SKM-1 (cell line): ENCODE measurements at regions not wholly inside any gene's neighbourhood (a gene's known extent, or its start where the extent isn't known, plus 50 kb on each side); places are given as distances from the start of the nearest gene placed in this dataset.

Source experiments
- DNase-seq: peaks from one replicate; lab custom pipeline; 2025; ENCODE audit not compliant: unreplicated experiment; lab: John Stamatoyannopoulos, UW

DNA sequence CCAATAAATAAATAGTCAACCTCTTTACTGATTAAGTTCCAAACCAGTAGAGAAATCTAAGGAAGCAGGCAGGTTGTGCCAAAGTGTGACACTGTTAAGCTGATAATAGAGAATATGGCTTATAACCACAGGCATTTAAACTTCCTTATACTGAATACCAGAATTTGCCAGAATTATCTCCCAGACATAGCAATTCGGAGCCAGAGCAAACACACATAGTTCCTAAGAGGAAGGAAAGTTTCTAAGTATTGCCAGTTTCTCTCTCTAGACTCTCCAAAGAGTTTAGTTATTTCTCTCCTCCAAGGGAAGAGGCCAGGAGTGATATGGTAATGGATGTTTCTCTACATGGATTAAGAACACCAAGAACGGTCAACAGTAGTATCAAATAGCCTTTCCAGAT lies 191.7 kb upstream of the CPEB2 start:
- no peak for DNase-seq

DNA sequence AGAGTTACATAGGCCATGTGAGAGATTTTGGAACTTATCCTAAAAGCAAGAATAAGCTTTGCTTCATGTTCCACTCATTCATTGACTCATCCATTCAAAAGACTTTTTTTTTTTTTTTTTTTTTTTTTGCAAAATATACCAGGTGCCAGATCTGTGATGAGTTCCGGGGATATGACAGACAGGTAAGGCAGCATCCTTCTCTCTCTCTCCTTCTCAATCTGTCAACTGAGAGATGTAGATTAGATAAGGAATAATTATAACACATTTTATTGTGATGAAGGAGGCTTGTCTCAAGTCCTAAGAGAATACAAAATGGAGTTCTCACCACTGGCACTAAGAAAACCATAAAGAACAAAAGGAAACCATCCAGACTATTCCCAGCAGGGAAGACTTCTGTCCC lies 190.2 kb upstream of the CPEB2 start:
- DNase-seq = no peak

DNA sequence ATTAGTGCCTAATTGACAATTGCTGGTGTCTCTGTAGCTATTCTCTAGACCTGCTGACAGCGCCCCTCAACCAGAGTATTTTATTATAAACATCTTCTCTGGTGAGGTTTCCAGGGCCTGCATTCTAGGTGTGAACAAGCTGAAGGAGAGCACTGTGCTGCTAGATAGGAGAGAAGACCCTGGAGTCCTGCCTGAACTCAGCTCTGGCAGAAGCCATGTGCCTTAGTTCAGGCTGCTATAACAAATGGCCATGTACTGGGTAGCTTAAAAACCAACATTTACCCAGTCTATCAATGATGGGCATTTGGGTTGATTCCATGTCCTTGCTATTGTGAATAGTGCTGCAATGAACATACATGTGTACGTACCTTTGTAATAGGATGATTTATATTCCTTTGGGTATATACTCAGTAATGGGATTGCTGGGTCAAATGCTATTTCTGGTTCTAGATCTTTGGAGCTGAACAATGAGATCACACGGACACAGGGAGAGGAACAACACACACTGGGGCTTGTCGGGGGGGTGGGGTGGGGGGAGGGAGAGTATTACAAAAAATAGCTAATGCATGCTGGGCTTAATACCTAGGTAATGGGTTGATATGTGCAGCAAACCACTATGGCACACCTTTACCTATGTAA lies 185.5 kb upstream of the CPEB2 start:
- DNase-seq = no peak

DNA sequence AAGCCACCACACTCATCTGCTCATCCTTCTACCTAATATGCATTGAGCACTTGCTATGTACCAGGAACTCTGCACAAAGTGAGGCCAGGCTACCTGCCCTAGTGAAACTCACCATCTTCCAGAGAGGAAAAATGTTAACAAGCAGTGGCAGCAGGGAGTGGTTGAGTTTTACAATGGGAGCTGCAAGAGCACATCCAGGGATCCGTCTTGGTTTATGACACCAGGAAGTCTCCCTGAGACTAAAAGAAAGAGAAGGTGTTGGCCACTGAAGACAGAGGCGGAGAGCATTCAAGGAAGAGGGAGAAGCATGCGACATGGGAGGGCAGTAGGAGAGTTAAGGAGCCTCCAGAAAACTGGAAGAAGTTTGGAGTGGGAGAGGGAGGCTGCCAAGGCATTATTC lies 178.1 kb upstream of the CPEB2 start:
- no peak for DNase-seq

DNA sequence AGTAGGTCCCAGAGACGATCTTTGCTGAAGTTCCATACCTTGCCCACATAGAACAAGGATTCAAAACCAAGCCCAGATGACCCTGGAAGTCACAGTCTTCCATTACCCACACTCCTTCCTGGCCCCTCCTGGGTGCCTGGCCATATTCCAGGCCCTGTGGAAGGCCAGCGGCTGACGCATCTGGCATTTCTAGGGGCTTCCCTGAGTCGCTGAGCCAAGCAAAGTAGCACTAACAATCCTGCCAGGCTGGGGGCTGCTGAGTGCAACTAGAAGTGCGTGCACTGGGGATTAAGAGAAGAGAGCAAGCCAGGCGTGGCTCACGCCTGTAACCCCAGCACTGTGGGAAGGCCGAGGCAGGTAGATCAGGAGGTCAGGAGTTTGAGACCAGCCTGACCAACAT lies 175.2 kb upstream of the CPEB2 start:
- no peak for DNase-seq

DNA sequence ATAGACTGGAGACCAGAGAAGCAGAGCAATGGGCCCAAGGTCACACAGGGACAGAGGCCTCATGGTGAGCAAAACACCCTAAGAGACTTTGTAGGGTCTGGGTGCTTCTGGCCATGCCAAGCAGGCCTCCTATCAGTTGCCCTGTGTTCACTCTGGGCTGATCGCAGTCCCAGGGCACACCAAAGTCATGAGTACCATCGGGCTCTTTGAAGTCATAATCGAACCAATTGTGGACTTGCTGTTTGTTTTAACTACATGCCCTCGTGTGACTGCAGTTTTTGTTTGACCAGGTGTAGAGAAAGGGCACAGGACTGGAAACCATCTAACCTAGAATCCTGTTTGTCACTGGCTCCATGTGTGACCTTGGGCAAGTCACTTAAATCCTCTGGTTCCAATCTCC lies 172.5 kb upstream of the CPEB2 start:
- no peak for DNase-seq

DNA sequence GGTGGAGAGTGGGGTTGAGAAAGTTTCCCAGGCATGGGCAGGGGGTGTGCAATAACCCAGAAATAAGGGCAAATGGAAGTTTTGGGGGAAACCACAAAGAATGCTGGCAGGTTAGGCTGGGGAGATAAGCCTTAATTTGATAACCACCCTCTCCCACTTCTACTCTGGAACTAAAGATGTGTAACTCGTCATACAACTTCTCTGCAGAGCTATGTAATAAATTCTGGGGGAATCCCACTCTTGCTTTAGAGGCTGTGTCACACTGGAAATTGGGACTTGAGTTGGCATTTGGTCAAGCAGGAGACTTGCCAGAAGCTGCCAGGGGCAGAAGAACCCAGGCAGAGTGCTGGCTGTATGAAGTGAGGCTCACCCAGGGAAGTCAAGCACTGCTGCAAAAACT lies 170.9 kb upstream of the CPEB2 start:
- DNase-seq = no peak

DNA sequence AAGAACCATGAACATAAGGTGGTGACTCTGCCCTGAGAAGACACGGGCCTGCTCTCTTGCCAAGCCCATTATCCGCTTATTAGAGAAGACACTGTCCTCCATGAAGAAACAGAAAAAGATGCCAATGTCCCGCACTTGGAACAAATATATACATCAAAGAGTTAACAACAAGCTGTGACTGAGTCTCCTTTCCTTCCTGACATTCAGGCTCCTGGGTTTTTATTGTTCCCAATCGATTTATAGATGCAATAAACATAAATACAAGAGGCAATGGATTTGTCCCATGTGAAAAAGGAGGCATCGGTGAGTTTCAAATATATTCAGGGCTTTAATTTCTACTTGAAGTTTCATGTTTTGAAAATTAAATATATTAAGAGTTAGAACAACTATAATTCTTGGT lies 169.2 kb upstream of the CPEB2 start:
- DNase-seq = no peak

DNA sequence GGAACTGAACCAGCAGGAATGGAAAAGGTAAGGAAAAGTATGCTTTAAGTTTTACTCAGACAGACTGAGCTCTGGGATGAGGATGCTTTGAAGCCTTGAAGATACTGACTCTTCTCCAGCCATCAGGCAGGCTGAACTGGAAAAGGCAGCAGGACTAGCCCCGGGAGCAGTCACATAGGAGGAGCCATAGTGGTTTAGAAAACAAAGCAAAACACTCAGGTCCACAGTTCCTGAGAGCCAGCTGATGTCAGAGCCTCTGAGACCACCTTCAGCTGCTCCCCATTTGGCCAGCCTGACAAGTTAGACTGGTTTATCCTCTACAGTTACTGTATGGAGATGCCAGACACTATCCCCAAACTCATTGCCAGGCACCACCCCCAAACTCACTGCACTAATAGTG lies 167.9 kb upstream of the CPEB2 start:
- no peak for DNase-seq

DNA sequence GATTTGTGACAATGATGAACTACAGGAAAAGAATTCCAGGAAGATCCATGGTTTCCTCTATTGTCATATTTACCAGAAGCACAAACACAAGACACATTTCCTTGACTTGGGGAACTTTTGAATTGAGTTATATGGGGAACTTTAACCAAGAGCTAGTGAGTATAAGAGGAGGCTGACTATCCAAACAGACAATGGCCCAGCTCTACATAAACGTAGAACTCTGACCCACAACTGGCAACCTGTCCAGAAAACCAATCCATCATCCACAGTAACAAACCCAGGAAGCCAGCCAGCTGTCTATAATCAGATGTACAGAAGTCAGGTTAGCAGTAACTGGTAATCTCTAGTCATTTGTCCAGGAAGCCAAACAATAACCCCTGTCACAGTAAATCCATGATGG lies 167.0 kb upstream of the CPEB2 start:
- no peak for DNase-seq

DNA sequence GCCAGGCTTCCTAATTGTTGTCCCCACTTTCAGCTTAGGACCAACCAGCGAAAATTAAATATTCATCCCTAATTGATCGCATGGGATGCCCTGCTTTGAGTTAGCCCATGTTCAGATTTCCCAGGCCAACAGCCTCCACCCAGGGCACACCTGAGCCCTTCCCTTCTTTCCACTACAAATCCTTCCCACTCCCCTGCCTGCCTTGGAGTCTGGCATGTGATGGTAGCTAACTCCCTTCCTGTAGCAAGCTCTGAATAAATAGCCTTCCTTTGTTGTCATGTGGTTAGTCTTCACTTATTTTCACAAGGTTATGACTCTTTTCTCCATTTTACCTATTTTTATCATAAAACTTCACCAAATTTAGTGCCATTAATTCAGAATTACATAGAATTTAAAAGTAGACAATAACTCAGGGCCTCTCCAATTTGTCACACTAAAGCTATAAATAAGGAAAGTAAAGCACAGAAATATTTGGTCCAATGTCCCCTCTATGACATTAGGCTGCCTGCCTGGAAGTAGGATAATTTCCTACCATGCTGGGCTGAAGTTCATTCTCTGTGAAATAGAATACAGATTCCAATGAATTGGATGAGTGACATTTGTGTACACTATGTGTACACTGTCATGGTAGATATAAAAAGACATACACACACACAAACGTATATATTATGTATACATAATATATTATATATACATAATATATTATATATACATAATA lies 166.4 kb upstream of the CPEB2 start:
- no peak for DNase-seq

DNA sequence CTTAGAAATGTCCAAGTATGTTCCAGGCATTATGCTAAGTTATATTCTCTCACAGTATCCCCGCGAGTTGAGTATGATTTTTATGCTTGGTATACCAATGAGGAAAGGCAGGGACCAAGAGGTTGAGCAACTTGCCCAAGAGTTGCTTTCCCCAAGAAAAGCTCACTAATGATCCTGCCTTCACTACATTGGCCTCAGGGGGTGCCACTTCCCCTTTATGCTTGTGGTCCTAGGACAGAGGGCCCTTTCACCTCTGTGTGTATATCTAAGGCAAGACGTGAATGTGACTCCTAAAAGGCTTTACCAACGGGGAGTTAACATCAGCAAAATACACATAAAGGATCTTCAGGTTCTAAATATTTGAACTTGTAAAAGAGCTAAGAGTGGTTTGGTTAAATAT lies 164.4 kb upstream of the CPEB2 start:
- peak; percentile 13 for DNase-seq

DNA sequence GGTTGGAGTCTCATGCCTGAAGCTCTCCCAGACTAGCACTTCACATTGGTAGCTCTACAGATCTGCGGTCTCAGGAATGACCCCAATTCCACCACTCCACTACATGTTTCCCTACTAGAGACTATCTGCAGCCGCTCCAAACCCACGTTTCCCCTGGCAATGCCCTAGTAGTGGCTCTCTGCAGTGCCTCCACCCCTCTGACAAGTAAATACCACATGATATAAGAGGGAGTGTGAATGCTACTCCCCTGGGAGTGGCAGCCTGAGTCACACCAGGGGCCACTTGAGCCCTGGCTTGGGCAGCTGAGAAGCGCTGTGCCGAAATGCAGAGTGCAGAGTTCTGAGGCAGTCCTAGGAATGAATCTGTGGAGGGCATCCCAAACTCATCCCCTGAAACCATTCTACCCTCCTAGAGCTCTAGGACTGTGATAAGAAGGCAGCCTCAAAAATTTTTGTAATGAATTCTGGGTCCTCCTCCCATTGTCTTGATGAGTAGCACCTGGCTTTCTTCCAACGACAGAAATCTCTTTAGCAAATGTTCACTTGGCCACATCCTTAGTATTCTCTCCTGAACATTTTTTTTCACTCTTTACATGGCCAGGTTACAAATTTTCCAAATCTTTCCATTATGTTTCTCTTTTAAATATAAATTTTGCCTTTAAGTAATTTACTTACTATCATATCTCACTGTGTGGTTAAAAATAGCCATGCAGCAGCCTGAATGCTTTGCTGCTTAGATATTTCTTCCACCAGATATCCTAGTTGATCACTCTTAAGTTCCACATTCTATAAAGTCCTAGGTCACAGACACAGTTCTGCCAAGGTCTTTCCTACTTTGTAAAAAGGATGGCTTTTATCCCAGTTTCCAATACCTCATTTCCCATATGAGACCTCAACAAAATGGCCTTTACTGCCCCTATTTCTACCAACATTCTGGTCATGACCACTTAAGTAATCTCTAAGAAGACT lies 160.2 kb upstream of the CPEB2 start:
- no peak for DNase-seq

DNA sequence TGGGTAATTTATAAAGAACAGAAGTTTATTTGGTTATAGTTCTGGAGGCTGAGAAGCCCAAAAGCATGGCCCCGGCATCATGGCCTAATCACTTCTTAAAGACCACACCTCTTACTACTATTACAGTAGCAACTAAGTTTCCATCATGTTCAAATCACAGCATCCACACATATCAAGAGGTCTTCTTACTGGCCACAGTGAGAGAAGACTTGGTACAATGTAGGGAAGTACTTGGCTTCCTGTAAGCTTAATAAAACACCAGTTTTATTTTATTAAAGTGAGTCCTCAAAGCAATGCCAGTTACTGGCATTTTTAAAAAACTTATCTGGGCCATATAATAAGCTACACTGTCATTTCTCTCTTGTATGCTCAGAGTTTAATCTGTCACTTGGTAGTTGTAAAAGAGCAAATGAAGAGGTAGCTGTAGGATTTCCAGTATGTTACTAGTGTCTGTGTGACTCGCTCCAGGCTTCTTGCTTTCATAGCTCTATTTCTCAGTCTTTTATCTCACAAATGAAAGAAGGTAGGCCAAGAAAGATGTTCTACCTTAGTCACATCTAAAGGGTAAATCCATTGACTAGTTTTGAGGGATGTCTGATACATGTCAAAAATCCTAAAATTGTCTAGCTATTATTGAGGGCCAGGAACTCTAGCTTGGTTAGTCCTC lies 159.2 kb upstream of the CPEB2 start:
- DNase-seq = no peak

DNA sequence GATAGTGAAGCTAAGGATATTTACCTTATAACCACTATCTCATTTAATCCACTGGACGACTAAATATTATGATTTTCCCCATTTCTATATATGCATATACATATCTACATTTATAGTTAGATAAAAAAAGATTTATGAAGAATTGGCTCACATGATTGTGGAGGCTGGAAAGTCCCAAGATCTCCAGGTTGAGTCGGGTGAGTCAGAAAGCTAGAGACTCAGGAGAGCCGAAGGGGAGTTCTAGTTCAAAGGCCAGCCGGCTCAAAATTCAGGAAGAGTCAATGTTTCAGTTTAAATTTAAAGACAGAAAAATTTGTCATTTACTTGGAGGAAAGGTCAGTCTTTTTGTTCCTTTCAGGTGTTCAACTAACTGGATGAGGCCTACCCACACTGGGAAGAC lies 158.2 kb upstream of the CPEB2 start:
- no peak for DNase-seq

DNA sequence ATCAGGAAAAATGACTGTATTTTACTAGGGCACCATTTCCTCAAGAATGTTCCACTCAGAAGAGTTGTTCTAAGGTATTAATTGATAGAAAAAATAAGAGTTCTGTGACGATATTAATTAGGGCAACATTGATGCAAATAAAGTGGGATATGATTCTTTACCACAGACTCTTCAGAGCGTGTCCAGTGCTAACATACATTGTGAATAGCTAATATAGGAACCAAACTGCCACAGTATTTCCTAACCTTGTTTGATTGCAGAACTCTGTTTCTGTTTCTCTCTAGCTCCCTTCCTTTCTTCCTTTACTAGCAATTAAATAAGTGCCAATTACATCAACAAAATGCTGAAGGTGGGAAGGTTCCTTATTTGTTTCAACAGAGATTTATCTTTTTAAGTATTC lies 154.1 kb upstream of the CPEB2 start:
- DNase-seq = peak; percentile 39

DNA sequence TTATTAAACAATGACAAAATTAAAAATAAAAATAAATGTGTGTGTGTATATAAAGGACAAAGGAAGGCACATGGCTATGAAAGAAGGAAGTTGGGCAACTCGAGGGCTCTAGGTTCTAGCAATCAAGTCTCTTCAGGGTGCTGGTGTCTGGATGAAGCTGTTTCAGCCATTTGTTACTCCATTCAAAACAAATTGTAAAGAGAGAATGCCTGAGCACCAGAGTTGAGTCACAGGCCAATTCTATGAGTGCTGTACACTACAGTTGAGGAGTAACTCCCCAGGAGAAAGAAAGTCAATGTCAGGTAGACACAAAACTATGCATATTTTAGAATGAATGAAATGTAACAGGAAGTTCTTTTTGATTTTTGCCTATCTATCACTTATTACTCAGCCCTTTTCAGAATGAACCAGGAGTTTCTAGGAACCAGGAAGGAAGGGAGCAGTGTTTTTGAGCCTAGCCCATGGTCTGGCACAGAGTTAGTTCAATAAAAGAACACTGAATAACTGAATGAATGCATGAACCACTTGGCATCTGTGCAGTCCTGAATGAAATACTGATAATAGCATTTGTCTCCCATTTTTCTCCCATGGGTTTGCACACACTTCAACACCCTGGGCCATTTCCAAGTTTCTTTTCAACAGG lies 151.7 kb upstream of the CPEB2 start:
- DNase-seq = peak; percentile 57

DNA sequence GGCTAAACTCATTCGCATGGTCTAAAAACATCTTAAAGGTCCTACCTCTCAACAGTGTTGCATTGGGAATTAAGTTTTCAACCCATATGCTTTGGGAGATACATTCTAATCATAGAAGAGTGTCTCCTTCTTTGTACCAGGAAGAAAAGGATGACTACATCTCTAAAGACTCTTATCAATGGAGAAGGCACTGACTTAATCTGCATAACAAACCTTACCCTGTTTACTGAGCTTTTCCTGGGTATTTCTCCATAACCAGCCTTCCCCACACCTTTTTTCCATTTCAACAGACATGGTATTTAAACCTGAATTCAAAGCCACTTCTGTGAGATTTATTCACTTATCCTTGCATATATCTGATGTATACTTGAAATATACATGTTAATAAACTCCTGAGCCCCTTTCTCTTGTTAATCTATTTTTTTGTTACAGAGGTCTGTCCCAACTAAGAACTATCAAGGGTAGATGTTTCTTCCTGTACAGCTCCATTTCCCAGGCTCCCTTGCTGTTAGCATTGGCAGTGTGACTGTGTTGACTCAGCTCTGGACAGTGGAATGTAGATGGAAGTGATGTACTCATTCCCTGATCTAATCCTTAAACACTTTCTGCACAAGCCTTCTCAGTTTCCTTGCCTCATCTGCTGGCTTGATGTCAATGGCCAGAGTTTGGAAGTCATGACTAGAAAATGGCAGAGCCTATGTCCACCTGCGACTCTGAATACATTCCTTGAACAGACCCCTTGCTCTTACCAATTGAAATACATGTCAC lies 148.9 kb upstream of the CPEB2 start:
- no peak for DNase-seq

DNA sequence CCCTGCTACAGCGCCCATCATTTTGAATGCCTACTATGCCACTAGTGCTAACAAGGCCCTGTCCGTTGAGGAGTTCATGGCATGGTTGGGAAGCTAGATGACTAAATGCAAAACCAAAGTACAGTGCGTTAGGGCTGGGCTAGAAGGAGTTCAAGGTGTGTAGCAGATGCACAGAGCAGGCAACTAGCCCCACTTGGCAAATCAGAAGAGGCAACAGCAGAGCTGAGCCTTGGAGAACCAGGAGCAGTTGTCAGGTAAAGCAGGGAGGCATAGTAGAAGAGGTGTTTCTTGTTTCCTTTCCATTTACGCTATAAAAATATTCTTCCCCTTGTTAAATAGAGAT lies 146.6 kb upstream of the CPEB2 start:
- no peak for DNase-seq
